NCI-H187 treated with DMSO at 0.1 percent for 48 hours (cell line): ENCODE measurements at regions not wholly inside any gene's neighbourhood (a gene's known extent, or its start where the extent isn't known, plus 50 kb on each side); places are given as distances from the start of the nearest gene placed in this dataset.
"Not testable (repeated sequence)": the region's sequence is repeated elsewhere in the genome, so short reads cannot be mapped to it uniquely, and the experiment has no call there.

Experiments
- DNase-seq: peaks from one replicate; lab custom pipeline; 2025; lab: John Stamatoyannopoulos, UW

- DNase-seq, result no peak
Measured at GRCh38 chr14:37650356-37651037, 55.1 kb downstream of the TTC6 start.

- DNase-seq, result no peak
Measured at GRCh38 chr14:37652042-37652441, 56.6 kb downstream of the TTC6 start.

- DNase-seq, result no peak
Measured at GRCh38 chr14:37655418-37655817, 60.0 kb downstream of the TTC6 start.

- no peak for DNase-seq
Measured at GRCh38 chr14:37658156-37658555, 62.7 kb downstream of the TTC6 start.

- DNase-seq, result no peak
Measured at GRCh38 chr14:37663498-37663897, 68.1 kb downstream of the TTC6 start.

- no peak for DNase-seq
Measured at GRCh38 chr14:37665479-37665878, 70.0 kb downstream of the TTC6 start.

GRCh38 chr14:37665951-37666350 is 70.5 kb downstream of the TTC6 start:
- DNase-seq, result no peak

- no peak for DNase-seq
Measured at GRCh38 chr14:37668646-37669045, 73.2 kb downstream of the TTC6 start.

- no peak for DNase-seq
Measured at GRCh38 chr14:37669242-37669641, 73.8 kb downstream of the TTC6 start.

- DNase-seq, result no peak
Measured at GRCh38 chr14:37673439-37673838, 78.0 kb downstream of the TTC6 start.

- no peak for DNase-seq
Measured at GRCh38 chr14:37678916-37679315, 83.5 kb downstream of the TTC6 start.

- DNase-seq, result no peak
Measured at GRCh38 chr14:37681486-37681885, 86.1 kb downstream of the TTC6 start.

- DNase-seq, result not testable (repeated sequence)
Measured at GRCh38 chr14:37692680-37693079, 97.3 kb downstream of the TTC6 start.

GRCh38 chr14:37693420-37693819 is 98.0 kb downstream of the TTC6 start:
- DNase-seq, result not testable (repeated sequence)

- no peak for DNase-seq
Measured at GRCh38 chr14:37695866-37696265, 100.4 kb downstream of the TTC6 start.

GRCh38 chr14:37697489-37698121 is 102.2 kb downstream of the TTC6 start:
- no peak for DNase-seq

GRCh38 chr14:37698840-37699777 is 103.7 kb downstream of the TTC6 start:
- DNase-seq, result no peak

GRCh38 chr14:37707716-37708115 is 112.3 kb downstream of the TTC6 start:
- DNase-seq, result no peak

- DNase-seq, result no peak
Measured at GRCh38 chr14:37708481-37708880, 113.1 kb downstream of the TTC6 start.

GRCh38 chr14:37709419-37710195 is 114.2 kb downstream of the TTC6 start:
- DNase-seq, result no peak

GRCh38 chr14:37711356-37711830 is 116.0 kb downstream of the TTC6 start:
- no peak for DNase-seq
